NOMO-1 treated with DMSO at 0.1 percent for 48 hours (cell line): ENCODE measurements at regions not wholly inside any gene's neighbourhood (a gene's known extent, or its start where the extent isn't known, plus 50 kb on each side); places are given as distances from the start of the nearest gene placed in this dataset.
"Not testable (repeated sequence)": the region's sequence is repeated elsewhere in the genome, so short reads cannot be mapped to it uniquely, and the experiment has no call there.

Experiments used
- DNase-seq: peaks from one replicate; lab custom pipeline; 2025; ENCODE audit not compliant: unreplicated experiment; lab: John Stamatoyannopoulos, UW

DNA sequence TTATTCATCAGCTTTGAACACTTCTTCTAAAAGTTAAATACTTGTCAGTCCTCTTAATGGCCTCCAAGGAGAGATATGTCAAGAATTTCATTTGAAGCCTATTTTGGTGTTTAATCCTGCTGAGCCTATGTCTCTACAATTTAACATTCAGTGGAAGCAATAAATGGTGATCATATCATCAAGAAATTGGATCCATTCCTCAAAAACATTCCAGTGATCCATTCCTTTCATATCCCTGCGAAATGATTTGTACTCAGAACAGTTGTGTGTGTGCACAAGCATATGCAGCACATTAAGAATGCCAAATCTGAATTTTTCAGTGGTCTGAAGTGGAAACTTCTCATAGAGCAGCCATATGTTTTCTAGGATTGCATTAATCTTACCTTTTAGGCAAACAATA lies 373.7 kb upstream of the SYT1 start:
- DNase-seq: no peak

DNA sequence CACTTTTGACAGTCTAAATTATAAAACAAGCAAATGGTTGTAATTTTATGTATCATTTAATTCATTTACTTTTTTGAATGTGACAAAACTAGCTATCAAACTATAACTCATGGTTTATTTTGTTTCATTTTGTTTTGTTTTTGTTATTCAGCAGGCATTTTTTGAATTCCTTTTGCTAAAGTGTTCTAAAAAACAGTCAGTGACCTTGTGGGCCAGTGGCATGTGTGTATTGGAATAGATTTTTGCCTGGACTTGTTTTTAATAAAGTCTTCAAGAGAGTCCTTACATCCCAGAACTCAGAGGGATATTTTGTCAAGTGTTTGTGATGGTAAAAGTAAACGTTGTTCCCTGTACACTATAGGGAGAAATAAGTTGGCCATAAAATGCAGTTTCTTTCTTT lies 369.7 kb upstream of the SYT1 start:
- no peak for DNase-seq

DNA sequence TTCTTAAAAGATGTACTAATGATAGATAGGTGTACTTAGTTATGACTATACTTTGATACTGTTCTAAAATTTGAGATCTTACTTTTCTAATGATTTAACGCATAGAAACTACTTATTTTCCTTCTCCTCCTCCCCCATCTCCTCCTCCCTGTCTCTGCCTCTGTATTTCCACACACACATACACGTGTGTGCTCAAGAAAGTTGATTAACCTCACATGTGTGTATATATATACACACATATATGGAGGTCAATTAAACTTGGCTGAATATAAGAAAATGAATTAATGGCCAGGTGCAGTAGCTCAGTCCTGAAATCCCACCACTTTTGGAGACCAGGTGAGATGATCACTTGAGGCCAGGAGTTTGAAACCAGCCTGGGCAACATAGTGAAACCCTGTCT lies 362.7 kb upstream of the SYT1 start:
- no peak for DNase-seq

DNA sequence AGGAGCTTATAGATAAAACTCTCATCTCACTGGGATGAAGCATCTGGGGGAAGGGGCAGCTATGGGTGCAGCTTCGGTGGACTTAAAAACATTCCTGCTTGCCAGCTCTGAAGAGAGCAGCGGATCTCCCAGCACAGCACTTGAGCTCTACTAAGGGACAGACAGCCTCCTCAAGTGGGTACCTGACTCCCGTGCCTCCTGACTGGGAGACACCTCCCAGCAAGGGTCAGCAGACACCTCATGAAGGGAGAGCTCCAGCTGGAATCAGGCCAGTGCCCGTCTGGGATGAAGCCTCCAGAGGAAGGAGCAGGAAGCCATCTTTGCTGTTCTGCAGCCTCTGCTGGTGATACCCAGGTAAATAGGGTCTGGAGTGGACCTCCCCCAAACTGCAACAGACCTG lies 345.2 kb upstream of the SYT1 start:
- no peak for DNase-seq

DNA sequence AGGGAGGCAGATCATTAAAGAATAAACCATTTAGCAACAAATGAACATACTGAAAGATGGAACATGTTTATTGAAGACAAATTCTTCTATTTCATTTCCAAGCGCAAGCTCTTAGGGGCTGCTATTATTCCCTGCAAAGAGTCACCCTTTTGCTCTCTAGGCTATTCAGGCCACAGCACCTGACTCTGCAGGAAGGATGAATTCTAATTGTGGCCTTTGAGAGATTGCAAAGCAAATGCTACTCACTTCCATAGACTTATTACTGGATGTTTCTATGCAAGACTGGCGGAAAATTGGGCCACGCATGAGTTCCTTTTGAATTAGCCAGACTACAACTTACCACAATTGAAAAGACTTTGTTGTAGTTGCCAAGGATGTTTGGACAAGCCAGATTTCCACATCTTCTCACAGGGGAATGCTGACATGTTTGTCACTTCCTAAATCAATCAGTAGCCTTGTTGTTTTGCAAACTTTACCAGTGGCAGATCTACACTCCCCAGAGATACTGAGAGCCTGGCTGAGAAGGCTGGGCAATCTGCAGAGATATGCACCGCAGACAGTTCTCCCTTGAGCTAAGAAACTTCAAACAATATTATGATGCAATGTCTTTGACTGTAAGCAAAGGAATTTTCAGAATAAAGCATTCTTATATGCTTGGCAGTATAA lies 334.3 kb upstream of the SYT1 start:
- DNase-seq: no peak

DNA sequence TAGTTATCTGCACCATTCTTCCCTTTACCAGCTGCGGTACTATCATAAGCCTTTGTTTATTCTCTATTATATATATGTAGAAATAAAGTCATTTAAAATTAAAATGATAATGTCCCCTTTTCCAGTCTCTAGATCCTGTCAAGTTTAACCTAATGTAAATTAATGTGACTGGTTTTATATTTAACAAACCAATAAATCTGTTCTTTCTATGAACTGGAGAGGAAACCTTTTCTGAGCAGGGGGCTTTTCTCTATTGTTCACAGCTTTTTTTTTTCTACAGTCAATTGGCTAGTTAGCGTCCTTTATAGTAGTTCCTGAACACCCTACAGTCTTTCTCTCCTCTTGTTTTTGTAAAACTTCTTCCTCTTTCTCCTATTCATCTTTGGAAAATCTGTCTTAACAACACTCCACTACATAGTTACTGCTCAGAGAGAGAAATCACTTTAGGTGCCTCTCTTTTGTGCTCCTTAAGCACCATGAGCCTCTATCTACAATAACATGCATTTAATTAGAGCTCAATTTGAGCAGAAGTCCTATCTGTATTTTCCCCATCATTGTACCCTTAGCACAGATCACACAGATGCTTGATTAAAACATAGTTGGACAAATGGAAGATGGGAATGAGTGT lies 332.6 kb upstream of the SYT1 start:
- DNase-seq: no peak

DNA sequence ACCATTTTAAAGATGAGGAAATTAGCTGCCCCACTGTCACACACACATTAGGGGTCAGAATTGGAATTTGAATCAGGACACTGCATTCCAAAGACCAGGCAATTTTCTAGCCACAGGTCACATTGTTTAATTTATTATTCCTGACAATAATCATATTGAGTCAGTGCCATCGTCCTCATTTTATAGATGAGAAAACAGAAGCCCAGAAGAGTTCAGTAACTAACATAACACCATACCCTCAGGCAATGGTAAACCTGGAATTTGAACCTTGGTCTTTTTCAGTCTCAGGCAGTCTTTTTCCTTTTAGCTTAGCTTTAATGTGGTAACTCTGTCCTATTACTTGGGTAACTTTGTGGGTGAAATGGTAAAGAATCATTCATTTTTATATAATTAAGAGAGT lies 330.3 kb upstream of the SYT1 start:
- DNase-seq: no peak

DNA sequence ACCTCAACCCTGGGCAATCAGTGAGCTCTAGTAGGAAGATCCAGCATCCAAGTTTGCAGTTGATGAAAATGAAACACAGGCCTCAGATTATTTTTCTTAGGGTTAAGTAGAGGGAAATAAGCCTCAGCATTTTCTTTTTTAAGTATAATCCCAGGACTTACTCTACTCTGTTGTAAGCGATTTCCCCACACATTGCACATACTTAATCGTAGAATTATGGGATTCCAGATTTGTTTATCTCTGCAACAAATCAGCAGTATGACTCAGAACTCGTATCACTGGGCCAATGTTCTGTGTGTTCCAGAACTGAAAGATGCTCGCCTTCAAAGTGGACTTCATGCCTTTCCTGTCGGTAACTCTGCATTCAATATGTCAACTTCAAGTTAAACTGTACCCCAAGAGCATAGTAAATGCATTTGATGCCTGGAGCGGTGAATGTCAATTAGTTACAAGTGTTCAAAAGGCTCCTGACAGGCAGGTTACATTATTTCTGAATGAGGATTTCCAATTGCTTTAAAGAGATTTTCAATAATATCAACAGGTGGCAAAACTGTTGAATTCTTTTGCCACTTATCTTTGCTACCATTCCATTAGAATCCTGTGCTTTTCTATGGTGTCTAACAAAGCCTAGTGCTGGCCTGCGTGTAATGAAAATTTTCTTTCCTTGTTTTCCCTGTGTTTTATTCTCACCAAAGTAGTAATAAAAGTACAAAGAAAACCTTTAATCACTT lies 323.8 kb upstream of the SYT1 start:
- DNase-seq: no peak

DNA sequence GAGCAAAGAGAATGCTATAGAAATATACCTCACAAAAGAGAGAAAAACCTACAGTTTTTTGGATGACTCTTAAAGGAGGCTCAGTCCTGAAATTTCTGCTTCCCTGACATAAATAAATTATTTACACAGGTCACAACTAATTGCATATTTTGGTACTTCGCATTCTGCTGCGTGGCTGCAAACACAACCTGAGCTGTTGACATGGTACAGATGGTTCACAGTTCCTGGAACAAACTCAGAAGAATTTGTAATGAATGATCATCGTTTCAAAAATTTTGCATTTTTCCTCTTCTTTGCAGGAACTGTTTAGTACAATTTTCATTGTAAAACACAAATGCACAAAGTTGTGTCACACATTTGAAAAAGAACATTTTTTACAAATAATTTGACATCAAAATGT lies 313.7 kb upstream of the SYT1 start:
- DNase-seq: no peak

DNA sequence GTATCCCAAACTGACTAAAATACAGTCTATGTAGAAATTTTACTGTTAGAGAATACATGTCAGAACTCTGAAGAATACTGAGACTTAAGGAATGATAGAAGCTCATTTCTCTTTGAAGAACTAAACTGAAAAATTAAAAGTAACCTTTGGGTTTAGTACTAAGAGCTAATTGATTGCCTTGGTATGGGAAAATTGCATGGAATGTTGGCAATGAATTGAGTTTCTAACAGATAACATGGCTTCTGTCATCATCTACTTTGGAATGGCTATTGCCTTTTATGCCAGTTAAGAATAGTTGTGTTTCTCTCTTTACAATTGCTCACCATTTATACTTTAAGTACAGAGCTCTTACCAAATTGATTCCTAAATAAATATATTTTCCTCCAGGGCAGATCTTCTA lies 308.8 kb upstream of the SYT1 start:
- DNase-seq: no peak

DNA sequence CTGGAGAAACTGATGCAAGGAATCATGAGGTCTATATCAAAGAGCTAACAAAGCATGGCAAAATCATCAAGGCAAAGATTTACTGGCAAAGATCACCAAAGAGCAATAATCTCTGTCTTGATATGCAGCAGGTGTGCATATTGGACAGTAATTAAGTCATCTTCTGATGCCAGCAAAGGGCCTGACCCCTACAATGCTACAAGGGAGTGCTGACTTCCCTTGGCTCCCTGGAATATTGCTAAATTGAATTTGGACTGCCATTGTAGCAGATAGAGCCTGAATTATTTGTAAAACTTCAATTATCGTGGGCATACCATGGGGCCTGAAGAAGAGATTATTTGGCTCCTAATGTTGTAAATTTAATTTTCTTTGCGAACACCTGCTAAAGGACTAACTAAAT lies 307.9 kb upstream of the SYT1 start:
- no peak for DNase-seq

DNA sequence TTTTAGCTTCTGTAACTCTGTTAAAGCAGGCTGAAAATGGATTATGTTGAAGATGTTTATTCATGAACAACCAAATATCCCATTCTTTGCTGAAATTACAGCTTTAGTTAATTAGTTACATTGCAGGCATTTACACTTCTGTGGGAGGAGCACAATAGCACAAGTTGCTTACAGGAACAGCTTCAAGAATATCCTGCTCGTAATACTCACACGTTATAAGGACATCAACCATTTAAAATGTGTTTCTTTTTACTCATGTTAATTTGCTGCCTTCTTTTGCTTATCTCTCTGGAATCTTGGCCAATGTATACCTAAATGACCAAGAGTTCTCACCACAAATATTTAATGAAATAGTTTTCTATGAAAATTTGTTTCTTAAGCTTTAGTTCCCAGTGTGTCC lies 305.2 kb upstream of the SYT1 start:
- DNase-seq: no peak

DNA sequence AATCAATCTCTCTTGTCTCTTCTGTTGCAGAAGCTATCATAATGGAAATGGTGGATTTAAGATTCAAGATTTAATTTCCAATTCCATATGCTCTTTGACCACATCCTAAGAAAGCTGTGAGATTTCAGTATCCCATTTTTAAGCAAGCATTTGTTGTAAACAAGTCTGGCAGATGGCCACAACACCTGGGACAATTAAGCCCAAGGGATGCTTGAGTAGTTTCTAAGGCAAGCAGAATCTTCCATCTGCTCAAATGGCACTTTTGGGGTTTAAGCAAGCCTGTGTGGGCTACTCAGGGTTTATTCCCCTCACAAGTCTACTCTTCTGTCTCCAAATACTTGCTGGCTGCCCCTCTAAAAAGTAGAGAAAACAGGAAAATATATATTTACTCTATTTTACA lies 304.7 kb upstream of the SYT1 start:
- no peak for DNase-seq

DNA sequence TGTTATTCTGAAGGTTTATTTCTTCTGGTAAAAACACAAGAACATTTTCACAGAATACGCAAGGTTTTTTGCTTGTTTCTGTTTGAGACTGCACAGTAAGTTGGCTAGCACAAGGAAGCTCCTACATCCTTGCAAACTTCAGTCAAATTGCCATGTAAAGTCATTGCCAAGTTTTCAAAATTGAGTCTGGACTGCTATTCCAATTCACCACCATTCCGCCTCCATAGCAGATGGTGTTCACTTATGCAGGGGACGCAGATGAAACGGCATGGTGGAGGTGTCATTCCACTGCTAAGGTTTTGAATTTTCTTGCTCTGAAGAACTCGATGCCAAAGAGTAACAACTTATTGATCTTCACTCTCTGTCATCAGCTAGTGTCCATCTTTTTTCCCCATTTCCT lies 303.9 kb upstream of the SYT1 start:
- no peak for DNase-seq

DNA sequence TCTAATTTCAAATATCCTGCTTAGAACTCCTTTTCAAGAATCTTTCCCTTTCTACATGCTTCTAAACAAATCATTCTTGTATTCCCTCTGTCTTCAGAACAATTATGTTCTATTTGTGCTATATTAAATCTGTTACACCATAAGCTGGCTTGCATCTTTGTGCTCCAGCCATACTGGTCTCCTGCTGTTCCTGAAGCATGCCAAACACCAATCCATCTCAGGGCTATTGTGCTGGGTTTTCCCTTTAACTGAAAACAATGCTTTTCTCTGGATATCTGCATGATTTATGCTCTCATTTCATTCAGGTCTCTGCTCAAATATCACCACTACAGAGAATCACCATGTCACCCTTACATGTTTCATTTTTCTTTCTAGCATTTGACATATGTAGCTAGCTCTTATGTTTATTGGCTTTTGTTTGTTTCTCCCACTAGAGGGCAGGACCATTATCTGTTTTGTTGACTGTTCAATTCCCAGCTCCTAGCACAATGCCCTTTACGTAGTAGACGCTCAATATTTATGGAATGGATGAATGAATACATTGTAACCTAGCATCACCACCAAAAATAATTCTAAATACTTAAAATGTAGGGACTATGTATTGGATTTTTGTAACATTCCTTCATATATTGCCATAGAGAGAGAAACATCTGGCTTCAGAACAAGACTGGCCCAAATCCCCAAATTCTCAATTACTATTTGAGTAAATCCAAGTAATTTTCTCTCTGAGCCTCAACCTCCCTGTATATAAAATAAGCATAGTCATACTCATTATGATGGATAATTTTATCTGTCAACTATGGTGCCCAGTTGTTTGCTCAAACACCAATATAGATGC lies 302.0 kb upstream of the SYT1 start:
- no peak for DNase-seq

DNA sequence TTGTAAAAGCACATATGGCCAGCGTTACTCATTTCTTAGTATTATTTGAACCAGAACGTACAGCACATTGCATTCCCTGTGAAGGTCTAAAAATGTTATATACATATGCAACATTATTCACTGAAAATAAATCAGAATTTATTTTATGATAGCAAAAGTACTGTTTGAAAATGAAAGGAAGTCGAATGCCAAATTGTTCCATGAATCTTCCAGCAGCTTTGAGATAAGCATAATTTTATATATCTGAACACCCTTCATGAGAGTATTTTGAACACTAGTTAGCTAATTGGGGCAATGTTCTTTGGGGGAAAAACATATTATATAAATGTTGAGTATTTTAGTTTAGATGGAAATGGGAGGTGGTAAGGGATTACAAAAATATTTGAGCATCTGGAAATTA lies 300.7 kb upstream of the SYT1 start:
- DNase-seq: no peak

DNA sequence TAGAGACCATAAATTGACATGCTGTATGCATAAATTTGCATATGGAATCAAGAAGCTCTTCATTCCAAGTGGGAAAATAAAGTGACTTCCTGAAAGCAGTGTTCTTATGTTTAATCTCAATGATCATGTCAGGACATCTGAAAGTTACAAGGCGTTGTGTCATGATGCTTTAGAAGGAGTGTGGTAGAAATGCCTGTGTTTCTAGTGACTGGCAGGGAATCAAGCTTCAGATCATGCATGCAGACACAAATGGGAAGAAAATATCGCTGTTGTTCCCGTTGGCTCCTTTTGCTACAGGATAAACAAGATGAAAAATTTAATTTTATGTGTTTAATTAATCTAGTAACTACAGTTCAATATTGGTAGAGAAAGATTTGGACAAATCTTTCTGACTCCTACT lies 298.1 kb upstream of the SYT1 start:
- DNase-seq: no peak

DNA sequence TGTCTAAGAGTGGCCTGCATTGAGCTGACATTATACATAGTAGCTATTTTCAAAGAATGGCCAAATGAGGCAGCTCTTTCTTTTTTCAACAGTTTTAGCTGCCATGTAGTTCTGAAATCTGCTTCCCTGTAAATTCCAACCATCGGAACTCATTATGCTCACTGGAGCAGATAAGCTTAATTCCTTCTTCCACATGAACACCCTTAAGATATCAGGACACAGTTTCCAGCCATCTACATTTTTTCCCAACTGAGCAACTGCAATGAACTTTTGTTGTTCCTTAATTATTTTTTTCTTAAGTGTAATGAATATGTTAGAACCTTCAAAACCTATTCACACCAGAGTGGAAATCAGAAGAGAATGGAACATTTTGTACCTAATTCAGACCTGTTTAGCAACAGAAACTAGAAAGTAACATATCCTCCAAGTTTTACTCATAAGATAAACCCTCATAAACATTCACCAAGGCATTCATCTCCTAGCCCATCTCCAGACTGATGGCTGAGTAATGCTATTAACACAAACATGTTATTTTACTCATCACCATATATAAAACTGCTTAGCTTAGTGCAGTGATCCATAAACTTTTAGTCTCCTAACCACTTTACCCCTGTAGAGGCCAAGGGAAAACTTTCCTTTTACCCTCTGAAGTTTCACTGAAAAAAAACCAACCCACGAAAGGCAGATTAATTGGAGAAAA lies 296.1 kb upstream of the SYT1 start:
- no peak for DNase-seq

DNA sequence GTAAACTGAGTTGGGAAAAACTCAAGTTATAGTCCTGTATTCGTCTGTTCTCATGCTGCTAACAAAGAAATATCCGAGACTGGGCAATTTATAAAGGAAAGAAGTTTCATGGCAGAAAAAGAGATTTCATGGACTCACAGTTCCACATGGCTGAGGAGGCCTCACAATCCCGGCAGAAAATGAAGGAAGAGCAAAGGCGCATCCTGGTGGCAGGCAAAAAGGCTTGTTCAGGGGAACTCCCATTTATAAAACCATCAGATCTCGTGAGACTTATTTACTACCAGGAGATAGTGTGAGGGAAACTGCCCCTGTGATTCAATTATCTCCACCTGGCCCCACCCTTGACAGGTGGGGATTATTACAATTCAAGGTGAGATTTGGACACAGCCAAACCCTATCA lies 292.6 kb upstream of the SYT1 start:
- DNase-seq: no peak

DNA sequence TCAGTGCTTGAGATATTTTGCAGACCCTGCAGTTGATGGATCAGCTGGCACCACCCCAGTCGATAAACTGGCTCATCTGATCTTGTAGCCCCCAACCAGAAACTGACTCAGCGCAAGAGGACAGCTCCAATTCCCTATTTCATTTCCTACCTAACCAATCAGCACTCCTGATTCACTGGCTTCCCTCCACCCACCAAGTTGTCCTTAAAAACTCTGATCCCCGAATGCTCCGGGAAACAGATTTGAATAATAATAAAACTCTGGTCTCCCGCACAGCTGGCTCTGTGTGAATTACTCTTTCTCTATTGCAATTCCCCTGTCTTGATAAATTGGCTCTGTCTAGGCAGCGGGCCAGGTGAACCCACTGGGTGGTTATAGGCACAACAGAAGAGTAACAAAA lies 289.4 kb upstream of the SYT1 start:
- not testable (repeated sequence) for DNase-seq

DNA sequence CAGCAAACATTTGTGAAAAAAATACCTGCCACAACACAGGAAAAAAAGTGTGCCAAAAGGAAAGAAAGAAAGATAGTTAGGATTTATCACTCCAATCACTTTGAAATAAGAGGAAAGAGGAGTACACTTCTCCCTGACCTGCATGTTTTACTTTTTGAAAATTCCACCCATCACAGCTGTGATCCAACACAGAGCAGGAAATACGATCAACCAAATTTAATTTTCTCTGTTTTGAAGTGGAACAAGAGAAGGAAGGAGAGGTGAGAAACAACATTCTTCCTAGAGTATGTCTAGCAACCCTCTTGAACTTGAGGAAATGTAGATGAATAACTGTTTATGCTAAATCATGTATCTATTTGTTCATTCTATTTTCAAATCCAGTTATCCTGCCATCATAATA lies 284.7 kb upstream of the SYT1 start:
- DNase-seq: no peak
